Activated naive CD4-positive, alpha-beta T cell treated with anti-CD3 and anti-CD28 coated beads, Interleukin-2, amount 10 ng/mL, durations not matched to agents 7 days and 5 days (primary cell): ENCODE measurements at regions not wholly inside any gene's neighbourhood (a gene's known extent, or its start where the extent isn't known, plus 50 kb on each side); places are given as distances from the start of the nearest gene placed in this dataset.
"Not testable (repeated sequence)": the region's sequence is repeated elsewhere in the genome, so short reads cannot be mapped to it uniquely, and the experiment has no call there.

ENCODE experiments used
- CTCF ChIA-PET: fragments of 350-600 bp; sonication (Branson Sonifier 250); formaldehyde crosslinking; loops from one replicate; lab custom pipeline; 2021; ENCODE audit warnings: antibody characterized with exemption; lab: Charles Lee
- DNase-seq: peaks from one replicate; pipeline ENCODE4 v3.0.0-alpha.2; 2020
- H3K27ac Mint-ChIP-seq: one replicate; pipeline ENCODE4 v1.8.0; 2021; ENCODE audit warnings: mild to moderate bottlenecking, moderate library complexity, mixed read lengths
- H3K27me3 Mint-ChIP-seq: one replicate; pipeline ENCODE4 v1.8.0; 2021; ENCODE audit warnings: mild to moderate bottlenecking, mixed read lengths
- H3K36me3 Mint-ChIP-seq: one replicate; pipeline ENCODE4 v1.8.0; 2021; ENCODE audit warnings: mixed read lengths
- H3K4me1 Mint-ChIP-seq: one replicate; pipeline ENCODE4 v1.8.0; 2021; ENCODE audit warnings: mixed read lengths
- H3K4me3 Mint-ChIP-seq: one replicate; pipeline ENCODE4 v1.8.0; 2021; ENCODE audit warnings: mild to moderate bottlenecking, moderate library complexity, mixed read lengths
- H3K9me3 Mint-ChIP-seq: one replicate; pipeline ENCODE4 v1.8.0; 2021; ENCODE audit warnings: mixed read lengths

DNA sequence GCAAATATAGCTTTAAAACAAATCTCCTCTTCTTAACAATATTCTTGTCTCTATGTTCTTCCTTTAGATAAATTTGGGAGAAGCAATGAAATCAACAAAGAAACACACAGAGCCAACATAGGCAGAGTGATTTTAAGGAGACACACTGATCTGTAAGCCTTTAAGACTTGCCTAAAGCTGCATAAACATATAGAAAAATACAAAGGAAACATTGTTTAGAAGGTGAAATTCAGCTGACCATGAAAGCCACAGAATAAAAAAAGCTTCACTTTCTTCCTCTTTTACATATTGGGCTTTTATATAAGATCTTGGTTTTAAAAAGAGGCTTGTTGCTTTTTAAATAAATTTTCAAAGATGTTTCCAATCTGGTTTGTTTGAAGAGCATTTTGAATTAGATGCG is 1277.5 kb downstream of the EFNA5 start:
- Mint-ChIP-seq H3K27ac (no peak overlapping the region), H3K36me3 (no peaks in the 10 kb centered on the region), H3K4me3 (no peak overlapping the region), H3K27me3 (no peaks in the 10 kb centered on the region), H3K9me3 (peaks cover 6% of the 10 kb centered on the region), H3K4me1 (no peaks in the 10 kb centered on the region)
- no peak for DNase-seq
- CTCF ChIA-PET = no interaction called here

DNA sequence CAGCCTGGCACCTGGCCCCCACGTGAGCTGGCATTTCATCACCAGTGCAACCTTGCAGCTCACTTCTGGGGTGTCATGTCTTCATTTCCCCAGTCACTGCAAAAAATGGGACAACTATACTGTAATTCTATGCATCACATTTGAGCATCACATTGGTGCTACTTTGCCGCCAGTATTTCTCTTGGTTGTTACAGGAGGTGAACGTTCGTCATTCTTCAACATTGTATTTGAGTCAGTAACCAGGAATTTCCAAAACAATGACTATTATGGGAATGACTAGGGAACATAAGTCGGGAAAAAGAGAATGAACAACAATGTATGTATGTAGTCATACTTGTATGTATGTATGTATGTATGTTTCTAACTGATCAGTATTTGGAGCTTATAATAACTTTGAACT is 1278.0 kb downstream of the EFNA5 start:
- no peak overlapping the region for H3K27ac Mint-ChIP-seq
- H3K4me1 Mint-ChIP-seq = no peaks in the 10 kb centered on the region
- CTCF ChIA-PET = no interaction called here
- peaks cover 6% of the 10 kb centered on the region for H3K9me3 Mint-ChIP-seq
- no peak overlapping the region for H3K4me3 Mint-ChIP-seq
- DNase-seq = no peak
- no peaks in the 10 kb centered on the region for H3K27me3 Mint-ChIP-seq
- H3K36me3 Mint-ChIP-seq = no peaks in the 10 kb centered on the region

DNA sequence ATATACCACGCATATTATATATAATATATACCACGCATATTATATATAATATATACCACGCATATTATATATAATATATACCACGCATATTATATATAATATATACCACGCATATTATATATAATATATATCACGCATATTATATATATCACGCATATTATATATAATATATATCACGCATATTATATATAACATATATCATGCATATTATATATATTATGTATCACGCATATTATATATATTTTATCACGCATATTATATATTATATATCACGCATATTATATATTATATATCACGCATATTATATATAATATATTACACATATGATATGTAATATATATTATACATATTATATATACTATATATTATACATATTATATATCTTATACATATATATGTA is 1283.0 kb downstream of the EFNA5 start:
- H3K4me3 Mint-ChIP-seq, H3K9me3 Mint-ChIP-seq, H3K27me3 Mint-ChIP-seq, H3K27ac Mint-ChIP-seq, H3K36me3 Mint-ChIP-seq, DNase-seq, H3K4me1 Mint-ChIP-seq, CTCF ChIA-PET: not testable (repeated sequence)

DNA sequence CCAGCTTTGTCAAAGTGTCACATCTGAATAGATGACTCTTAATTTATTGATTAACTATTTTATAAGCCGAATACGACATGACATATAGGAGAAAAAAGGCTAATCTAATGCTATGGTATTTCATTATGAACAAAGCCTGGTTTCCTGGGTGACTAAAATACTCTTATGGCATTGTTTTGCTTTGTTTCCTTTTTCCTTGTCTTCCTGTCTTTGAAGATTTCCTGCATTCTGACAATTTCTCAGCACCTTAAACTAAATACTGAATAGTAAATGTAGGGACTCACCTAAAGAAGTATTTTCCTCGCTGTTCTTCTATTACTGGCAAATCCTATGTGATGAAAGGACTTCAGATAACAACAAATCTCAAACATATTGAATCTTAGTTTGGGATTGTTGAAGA is 1284.5 kb downstream of the EFNA5 start:
- H3K9me3 Mint-ChIP-seq = no peaks in the 10 kb centered on the region
- no peak overlapping the region for H3K4me3 Mint-ChIP-seq
- CTCF ChIA-PET = no interaction called here
- H3K27me3 Mint-ChIP-seq = no peaks in the 10 kb centered on the region
- no peak for DNase-seq
- H3K27ac Mint-ChIP-seq = no peak overlapping the region
- no peaks in the 10 kb centered on the region for H3K4me1 Mint-ChIP-seq
- no peaks in the 10 kb centered on the region for H3K36me3 Mint-ChIP-seq

DNA sequence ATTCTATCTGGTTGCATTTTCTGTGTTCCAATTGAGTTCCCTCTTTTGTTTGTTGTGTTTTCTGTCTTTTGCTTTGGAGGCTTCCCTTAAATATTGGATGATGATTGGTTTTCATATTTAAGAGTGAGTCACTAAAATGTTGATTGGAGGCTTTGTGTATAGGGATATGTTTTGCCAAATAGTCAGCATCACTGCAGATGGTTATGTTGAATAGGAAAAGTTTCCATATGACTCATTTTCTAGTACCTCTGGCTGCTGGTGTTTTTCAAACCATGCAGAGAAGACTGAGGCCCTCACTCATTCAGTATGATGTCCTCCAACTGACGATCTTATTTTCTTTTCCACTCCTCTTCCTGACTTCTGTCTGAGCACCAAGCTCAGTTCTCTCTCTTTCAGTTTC is 1290.0 kb downstream of the EFNA5 start:
- no peak overlapping the region for H3K27ac Mint-ChIP-seq
- H3K4me3 Mint-ChIP-seq = no peak overlapping the region
- H3K9me3 Mint-ChIP-seq = no peaks in the 10 kb centered on the region
- CTCF ChIA-PET = no interaction called here
- no peak for DNase-seq
- no peaks in the 10 kb centered on the region for H3K27me3 Mint-ChIP-seq
- H3K36me3 Mint-ChIP-seq = no peaks in the 10 kb centered on the region
- no peaks in the 10 kb centered on the region for H3K4me1 Mint-ChIP-seq

DNA sequence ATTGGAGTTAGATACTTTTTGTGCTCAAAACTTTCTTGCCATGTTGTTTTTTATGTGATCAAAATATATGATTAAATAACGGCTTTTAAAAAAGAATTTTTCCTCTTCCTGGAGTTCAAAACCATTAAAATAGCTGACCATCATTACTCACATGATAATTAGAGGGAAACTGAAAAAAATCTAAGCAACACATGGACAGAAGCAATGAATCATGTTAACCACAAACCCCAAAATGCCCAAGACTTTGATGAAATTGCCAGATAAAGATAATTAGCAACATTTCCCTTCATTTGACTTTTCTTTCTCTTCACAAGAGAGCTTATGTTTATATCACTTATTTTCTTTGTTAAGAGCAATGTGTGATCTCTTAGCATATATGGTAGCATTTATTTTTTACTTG is 1294.2 kb downstream of the EFNA5 start:
- no peaks in the 10 kb centered on the region for H3K4me1 Mint-ChIP-seq
- no peaks in the 10 kb centered on the region for H3K9me3 Mint-ChIP-seq
- no peak overlapping the region for H3K4me3 Mint-ChIP-seq
- H3K27ac Mint-ChIP-seq = no peak overlapping the region
- CTCF ChIA-PET = no interaction called here
- H3K36me3 Mint-ChIP-seq = no peaks in the 10 kb centered on the region
- no peaks in the 10 kb centered on the region for H3K27me3 Mint-ChIP-seq
- DNase-seq = no peak

DNA sequence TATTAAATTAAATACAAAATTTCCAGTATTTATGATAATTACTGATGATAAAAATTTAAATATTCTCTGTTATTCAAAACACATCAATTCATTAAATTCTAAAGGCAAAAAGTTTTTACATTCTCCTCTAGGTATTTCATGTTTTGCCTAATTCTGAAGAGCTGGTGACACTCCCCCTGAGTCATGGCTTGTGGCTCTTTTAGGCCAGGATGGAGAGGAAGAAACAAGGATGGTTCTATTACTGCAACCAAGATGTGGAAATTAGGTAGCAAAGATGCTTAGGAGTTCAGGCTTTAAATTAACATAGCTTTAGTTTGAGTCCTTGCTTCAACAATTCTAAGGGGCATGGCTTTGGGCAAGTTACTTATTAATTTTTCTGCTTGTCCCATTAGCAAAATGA is 1295.8 kb downstream of the EFNA5 start:
- no peaks in the 10 kb centered on the region for H3K36me3 Mint-ChIP-seq
- DNase-seq = no peak
- no peaks in the 10 kb centered on the region for H3K27me3 Mint-ChIP-seq
- CTCF ChIA-PET = no interaction called here
- peaks cover 3% of the 10 kb centered on the region for H3K9me3 Mint-ChIP-seq
- no peak overlapping the region for H3K4me3 Mint-ChIP-seq
- H3K4me1 Mint-ChIP-seq = no peaks in the 10 kb centered on the region
- H3K27ac Mint-ChIP-seq = no peak overlapping the region

DNA sequence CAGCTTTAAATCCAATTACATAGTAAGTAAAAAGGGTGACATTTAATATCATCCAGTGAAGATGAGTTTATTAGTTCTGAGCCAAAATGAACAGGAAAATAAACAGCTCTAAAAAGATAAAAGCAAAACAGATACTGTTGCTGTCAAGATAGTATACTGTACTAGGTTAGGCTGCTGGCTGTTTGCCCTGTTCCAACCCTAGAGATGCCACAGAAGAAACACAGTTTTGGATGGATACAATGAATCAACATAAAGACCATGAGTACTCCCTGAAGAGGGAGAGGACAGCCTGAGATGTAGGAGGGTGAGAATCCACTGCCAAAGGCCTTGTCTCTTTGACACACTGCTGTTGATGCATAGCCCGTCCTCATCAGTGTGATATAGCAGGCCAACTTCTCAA is 1302.7 kb downstream of the EFNA5 start:
- H3K27ac Mint-ChIP-seq = no peak overlapping the region
- no peak for DNase-seq
- peaks cover 12% of the 10 kb centered on the region for H3K9me3 Mint-ChIP-seq
- H3K4me3 Mint-ChIP-seq = no peak overlapping the region
- CTCF ChIA-PET = no interaction called here
- H3K36me3 Mint-ChIP-seq = no peaks in the 10 kb centered on the region
- H3K27me3 Mint-ChIP-seq = no peaks in the 10 kb centered on the region
- H3K4me1 Mint-ChIP-seq = no peaks in the 10 kb centered on the region

DNA sequence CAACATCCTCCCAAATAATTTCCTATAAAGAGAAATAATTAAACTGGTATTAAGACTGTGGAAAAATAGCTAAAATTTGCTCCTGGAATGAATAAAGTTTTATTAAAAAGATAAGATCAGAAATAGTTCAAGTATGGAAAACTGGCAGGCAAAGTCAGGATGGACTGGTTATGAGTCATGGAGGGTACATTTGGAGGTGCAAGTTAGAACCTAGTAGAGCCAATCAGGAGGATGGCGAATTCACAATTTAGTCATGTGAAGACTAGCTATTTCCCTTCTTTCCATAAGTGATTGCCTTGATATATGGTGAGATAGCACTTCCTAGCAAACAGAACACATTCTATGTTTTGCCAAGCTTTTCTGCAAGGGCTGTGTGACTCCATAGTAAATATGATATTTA is 1303.5 kb downstream of the EFNA5 start:
- H3K27ac Mint-ChIP-seq = no peak overlapping the region
- no peaks in the 10 kb centered on the region for H3K4me1 Mint-ChIP-seq
- no peak for DNase-seq
- no peaks in the 10 kb centered on the region for H3K27me3 Mint-ChIP-seq
- no peak overlapping the region for H3K4me3 Mint-ChIP-seq
- peaks cover 18% of the 10 kb centered on the region for H3K9me3 Mint-ChIP-seq
- no peaks in the 10 kb centered on the region for H3K36me3 Mint-ChIP-seq
- CTCF ChIA-PET = no interaction called here

DNA sequence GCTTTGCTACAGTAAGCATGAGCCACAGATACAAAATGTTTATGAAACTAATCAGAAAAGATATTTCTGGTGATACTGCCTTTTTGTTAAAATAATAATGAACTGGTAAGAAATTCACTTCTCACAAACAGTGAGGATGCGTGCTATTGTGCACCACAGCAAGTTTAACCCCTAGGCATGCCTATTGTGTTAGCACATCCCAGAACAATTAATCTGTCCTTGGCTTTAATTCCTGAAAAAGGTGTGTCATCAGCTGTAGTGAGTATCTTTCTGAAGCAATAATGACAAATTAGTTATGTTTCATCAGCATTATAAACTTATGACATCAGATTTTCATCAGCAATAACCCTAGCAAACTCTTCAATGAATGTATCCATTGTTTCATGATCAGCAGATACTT is 1307.2 kb downstream of the EFNA5 start:
- Mint-ChIP-seq H3K4me1 (no peaks in the 10 kb centered on the region), H3K27me3 (no peaks in the 10 kb centered on the region), H3K27ac (no peak overlapping the region), H3K4me3 (no peak overlapping the region), H3K9me3 (peaks cover 14% of the 10 kb centered on the region), H3K36me3 (no peaks in the 10 kb centered on the region)
- DNase-seq = no peak
- CTCF ChIA-PET = no interaction called here

DNA sequence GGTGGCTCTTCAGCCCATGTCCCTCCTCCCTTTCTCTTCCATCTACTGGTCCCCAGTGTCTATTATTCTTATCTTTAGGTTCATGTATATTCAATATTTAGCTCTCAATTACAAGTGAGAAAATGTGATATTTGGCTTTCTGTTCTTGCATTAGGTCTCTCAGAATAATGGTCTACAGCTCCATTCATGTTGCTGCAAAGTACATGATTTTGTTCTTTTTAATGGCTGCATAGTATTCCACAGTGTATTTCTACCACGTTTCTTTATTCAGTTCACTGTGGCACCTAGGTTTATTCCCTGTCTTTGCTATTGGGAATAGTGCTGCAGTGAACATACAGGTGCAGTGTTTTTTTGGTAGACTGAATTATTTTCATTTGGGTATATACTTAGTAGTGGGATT is 1308.8 kb downstream of the EFNA5 start:
- CTCF ChIA-PET = interaction anchor here (0.6 kb wide), 1 partner anchor 154 kb away, joined by 3 read pairs; no protein-coding TSS in a partner anchor
- Mint-ChIP-seq H3K36me3 (no peaks in the 10 kb centered on the region), H3K27me3 (no peaks in the 10 kb centered on the region), H3K9me3 (peaks cover 14% of the 10 kb centered on the region), H3K4me3 (no peak overlapping the region), H3K27ac (no peak overlapping the region), H3K4me1 (no peaks in the 10 kb centered on the region)
- DNase-seq = no peak

DNA sequence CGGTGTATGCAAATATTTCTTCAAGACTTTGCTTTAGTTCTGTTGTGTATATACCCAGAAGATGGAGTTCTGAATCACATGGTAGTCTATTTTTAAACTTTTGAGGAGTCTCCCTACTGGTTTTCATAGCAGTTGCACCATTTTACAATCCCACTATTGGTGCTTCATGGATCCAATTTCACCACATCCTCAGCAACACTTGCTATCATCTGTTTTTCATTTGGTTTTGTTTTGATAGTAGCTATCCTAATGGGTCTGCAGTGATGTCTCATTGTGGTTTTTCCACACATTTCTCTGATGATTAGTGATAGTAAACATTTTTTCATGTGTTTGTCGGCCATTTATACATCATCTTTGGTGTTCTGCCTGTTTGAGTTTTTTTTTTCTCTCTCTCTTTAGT is 1339.3 kb downstream of the EFNA5 start:
- DNase-seq = no peak
- H3K4me3 Mint-ChIP-seq = no peak overlapping the region
- H3K9me3 Mint-ChIP-seq = peaks cover 6% of the 10 kb centered on the region
- no peaks in the 10 kb centered on the region for H3K27me3 Mint-ChIP-seq
- CTCF ChIA-PET = no interaction called here
- H3K27ac Mint-ChIP-seq = no peak overlapping the region
- no peaks in the 10 kb centered on the region for H3K4me1 Mint-ChIP-seq
- no peaks in the 10 kb centered on the region for H3K36me3 Mint-ChIP-seq

DNA sequence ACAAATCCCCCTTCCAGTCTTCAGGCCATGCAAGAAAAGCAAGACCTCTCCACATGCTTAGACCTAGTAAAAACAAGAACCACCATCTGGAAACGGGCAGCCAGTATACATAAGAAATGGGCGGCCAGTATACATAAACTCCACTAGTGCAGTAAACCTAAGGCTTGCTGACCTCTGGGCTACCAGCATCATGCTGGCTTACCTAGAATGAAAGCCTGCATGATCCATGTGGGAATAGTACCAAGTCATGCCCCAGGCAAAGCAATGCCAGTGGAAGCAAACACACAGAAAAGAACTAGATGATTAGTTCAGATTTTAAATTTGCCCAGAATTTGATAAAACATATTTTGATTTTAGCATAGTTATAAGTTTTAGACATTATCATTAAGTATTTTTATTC is 1346.4 kb downstream of the EFNA5 start:
- no peaks in the 10 kb centered on the region for H3K27me3 Mint-ChIP-seq
- no peak overlapping the region for H3K4me3 Mint-ChIP-seq
- no peak overlapping the region for H3K27ac Mint-ChIP-seq
- DNase-seq = no peak
- no peaks in the 10 kb centered on the region for H3K4me1 Mint-ChIP-seq
- H3K36me3 Mint-ChIP-seq = no peaks in the 10 kb centered on the region
- peaks cover 6% of the 10 kb centered on the region for H3K9me3 Mint-ChIP-seq
- CTCF ChIA-PET = no interaction called here

DNA sequence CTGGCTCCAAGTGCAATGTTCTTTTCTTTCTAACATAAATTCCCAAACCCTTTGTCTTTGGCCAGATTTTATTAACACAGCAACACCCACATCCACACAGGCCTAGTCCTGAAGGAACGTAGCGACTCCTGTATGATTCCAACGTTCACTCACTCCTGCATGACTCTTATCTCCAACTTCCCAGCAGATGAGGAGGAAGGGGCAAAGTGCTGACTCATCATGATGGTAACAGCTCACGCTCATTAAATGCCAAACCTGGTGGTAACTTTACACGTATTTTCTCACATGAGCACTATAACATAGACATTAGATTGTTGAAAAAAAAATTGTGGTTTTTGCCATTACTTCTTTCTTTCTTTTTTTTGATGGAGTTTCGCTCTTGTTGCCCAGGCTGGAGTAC is 1349.5 kb downstream of the EFNA5 start:
- Mint-ChIP-seq H3K36me3 (no peaks in the 10 kb centered on the region), H3K27ac (no peak overlapping the region), H3K4me3 (no peak overlapping the region), H3K27me3 (no peaks in the 10 kb centered on the region), H3K9me3 (peaks cover 2% of the 10 kb centered on the region), H3K4me1 (no peaks in the 10 kb centered on the region)
- DNase-seq = no peak
- CTCF ChIA-PET = no interaction called here

DNA sequence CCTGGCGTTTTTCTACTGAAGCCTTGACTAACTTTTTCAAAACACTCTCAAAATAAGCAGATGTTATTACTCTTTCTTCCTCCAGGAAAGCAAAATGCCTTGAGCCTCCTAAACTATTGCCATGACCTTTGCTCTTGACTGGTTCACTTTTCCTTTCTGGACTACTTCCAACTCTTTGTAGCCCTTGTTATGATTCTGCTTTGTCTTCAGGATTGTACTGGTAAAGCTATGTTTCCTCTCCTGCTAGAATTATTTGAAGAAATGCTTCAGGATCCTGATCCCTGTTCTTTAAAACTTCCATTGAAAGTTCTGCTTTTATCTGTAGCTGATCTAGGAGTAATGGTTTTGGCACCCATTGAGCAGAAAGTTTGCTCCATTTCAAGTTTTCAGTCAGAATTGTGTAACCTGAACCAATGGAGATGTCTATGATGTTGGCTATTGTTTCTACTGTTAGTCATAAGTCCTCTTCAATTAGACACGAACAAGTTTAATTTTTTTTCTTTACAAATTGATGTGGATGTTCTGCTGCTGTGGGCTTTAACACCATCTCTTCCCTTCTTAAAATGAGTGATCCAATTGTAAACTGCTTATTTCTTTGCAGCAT is 1356.4 kb downstream of the EFNA5 start:
- Mint-ChIP-seq H3K36me3 (no peaks in the 10 kb centered on the region), H3K4me1 (no peaks in the 10 kb centered on the region), H3K9me3 (no peaks in the 10 kb centered on the region), H3K27ac (no peak overlapping the region), H3K27me3 (no peaks in the 10 kb centered on the region), H3K4me3 (no peak overlapping the region)
- CTCF ChIA-PET = no interaction called here
- DNase-seq = no peak

DNA sequence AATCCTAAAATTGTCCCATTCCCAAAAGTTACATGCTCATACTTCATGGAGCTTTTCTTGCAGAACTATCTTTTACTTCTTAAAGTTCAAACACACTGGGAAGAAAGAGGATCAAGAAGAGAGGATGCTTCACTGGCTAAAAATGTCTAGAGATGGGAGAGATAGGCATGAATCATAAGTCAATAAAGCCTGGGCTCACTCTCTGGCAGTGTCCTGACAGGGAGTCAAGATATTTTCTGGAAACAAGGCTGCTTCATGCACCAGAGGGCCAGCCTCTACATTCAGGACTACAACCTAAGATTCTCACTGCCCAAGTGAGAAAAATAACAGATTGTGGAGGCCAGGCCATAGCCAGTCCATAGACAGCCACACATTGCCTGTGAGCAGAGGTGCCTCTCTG is 1358.4 kb downstream of the EFNA5 start:
- Mint-ChIP-seq H3K27me3 (no peaks in the 10 kb centered on the region), H3K9me3 (no peaks in the 10 kb centered on the region), H3K27ac (no peak overlapping the region), H3K4me3 (no peak overlapping the region), H3K36me3 (no peaks in the 10 kb centered on the region), H3K4me1 (no peaks in the 10 kb centered on the region)
- CTCF ChIA-PET = no interaction called here
- no peak for DNase-seq
